Loucy (cell line): ENCODE measurements at regions not wholly inside any gene's neighbourhood (a gene's known extent, or its start where the extent isn't known, plus 50 kb on each side); places are given as distances from the start of the nearest gene placed in this dataset.
"Not testable (repeated sequence)": the region's sequence is repeated elsewhere in the genome, so short reads cannot be mapped to it uniquely, and the experiment has no call there.

Source experiments
- H2AFZ ChIP-seq: fragments of 200-600 bp; sonication (generic); 2 replicates; pipeline ENCODE4 v1.6.0; 2016; ENCODE audit warnings: antibody characterized with exemption, mild to moderate bottlenecking, low read length, moderate library complexity
- H3F3A ChIP-seq: fragments of 200-600 bp; 2 replicates; pipeline ENCODE4 v1.6.0; 2016; ENCODE audit warnings: antibody characterized with exemption, low read depth, mild to moderate bottlenecking
- H3K27me3 ChIP-seq: fragments of 200-600 bp; sonication (generic); 2 replicates; pipeline ENCODE4 v1.6.1; 2014; ENCODE audit warnings: low read length, mild to moderate bottlenecking; ENCODE audit not compliant: insufficient read depth, poor library complexity, severe bottlenecking
- H3K36me3 ChIP-seq: fragments of 200-600 bp; sonication (generic); 2 replicates; pipeline ENCODE4 v1.6.1; 2016; ENCODE audit warnings: low read length; ENCODE audit not compliant: insufficient read depth
- H3K4me1 ChIP-seq: fragments of 200-600 bp; sonication (generic); 2 replicates; pipeline ENCODE4 v1.5.1; 2014; ENCODE audit warnings: low read length, mild to moderate bottlenecking; ENCODE audit not compliant: insufficient read depth, poor library complexity, severe bottlenecking
- H3K4me2 ChIP-seq: fragments of 200-600 bp; sonication (generic); 2 replicates; pipeline ENCODE4 v1.6.0; 2014; ENCODE audit warnings: antibody characterized with exemption, low read length, low read depth, mild to moderate bottlenecking; ENCODE audit not compliant: poor library complexity, severe bottlenecking
- H3K4me3 ChIP-seq: fragments of 200-600 bp; sonication (generic); 2 replicates; pipeline ENCODE4 v1.5.1; 2014; ENCODE audit warnings: low read length, mild to moderate bottlenecking, mixed read lengths; ENCODE audit not compliant: poor library complexity, severe bottlenecking
- H3K79me2 ChIP-seq: fragments of 200-600 bp; sonication (generic); 2 replicates; pipeline ENCODE4 v1.6.1; 2014; ENCODE audit warnings: low read length; ENCODE audit not compliant: insufficient read depth
- H3K9ac ChIP-seq: fragments of 200-600 bp; sonication (generic); 2 replicates; pipeline ENCODE4 v1.6.0; 2014; ENCODE audit warnings: mild to moderate bottlenecking, low read depth, low read length, moderate library complexity; ENCODE audit not compliant: poor library complexity, severe bottlenecking
- H3K9me2 ChIP-seq: fragments of 200-600 bp; sonication (generic); replicated peaks from 2 replicates; pipeline ENCODE4 v1.6.1; 2016; ENCODE audit warnings: low read depth, low read length, mixed read lengths
- H3K9me3 ChIP-seq: fragments of 200-600 bp; sonication (generic); 2 replicates; pipeline ENCODE4 v1.6.1; 2014; ENCODE audit warnings: mild to moderate bottlenecking, antibody characterized with exemption, low read length, low read depth; ENCODE audit not compliant: insufficient read depth
- H4K20me1 ChIP-seq: fragments of 200-600 bp; sonication (generic); 2 replicates; pipeline ENCODE4 v1.6.0; 2014; ENCODE audit warnings: antibody characterized with exemption, low read length, mild to moderate bottlenecking; ENCODE audit not compliant: insufficient read depth, poor library complexity, severe bottlenecking
- CTCF ChIP-seq: fragments of 200-600 bp; sonication (generic); conservative IDR thresholded peaks from 2 replicates; pipeline ENCODE4 v1.5.1; 2014; ENCODE audit warnings: mild to moderate bottlenecking, antibody characterized with exemption, low read length
- EZH2phosphoT487 ChIP-seq: fragments of 200-600 bp; IDR thresholded peaks from 2 replicates; pipeline ENCODE4 v1.6.1; 2018; ENCODE audit warnings: antibody characterized with exemption, mild to moderate bottlenecking, moderate library complexity, borderline replicate concordance

DNA sequence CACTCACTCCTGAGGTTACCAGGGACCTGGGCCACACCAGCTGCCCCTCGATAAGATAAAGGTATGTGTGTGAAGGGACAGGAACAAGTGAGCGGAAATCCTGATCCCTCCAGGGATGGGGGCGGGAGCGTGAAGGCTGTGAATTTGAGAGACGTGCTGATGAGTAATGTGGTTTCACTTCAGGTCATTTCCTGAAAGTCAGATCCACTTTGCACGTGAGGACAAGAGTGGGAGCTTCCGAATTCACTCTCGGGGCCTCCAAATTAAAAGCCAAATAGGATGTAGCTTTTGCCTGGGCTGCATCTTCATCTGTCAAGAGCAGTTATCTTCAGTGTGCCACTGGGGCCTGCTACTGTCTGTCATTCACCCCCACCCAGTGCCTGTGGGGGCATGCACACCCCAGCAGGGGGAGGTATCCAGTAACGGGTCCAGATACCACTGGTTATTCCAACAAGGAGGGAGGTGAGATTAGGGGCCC lies 87.4 kb upstream of the LHX1 start:
- Histone ChIP-seq H3K79me2 (no peaks in the 10 kb centered on the region), H3K4me2 (no peak overlapping the region), H3F3A (no peaks in the 10 kb centered on the region), H2AFZ (no peak overlapping the region), H3K9ac (no peak overlapping the region), H3K36me3 (no peaks in the 10 kb centered on the region), H3K4me3 (no peak overlapping the region), H3K4me1 (no peaks in the 10 kb centered on the region), H3K9me2 (no peaks in the 10 kb centered on the region), H3K27me3 (no peaks in the 10 kb centered on the region), H3K9me3 (no peaks in the 10 kb centered on the region), H4K20me1 (no peaks in the 10 kb centered on the region)
- TF ChIP-seq CTCF, result peak; percentile 38
- TF ChIP-seq EZH2phosphoT487, result no peak

GRCh38 chr17:36850790-36851189 lies 86.5 kb upstream of the LHX1 start:
- no peak overlapping the region for H3K9ac ChIP-seq
- H3K4me3 ChIP-seq, result no peak overlapping the region
- no peaks in the 10 kb centered on the region for H3K9me3 ChIP-seq
- no peak overlapping the region for H2AFZ ChIP-seq
- H3K27me3 ChIP-seq, result no peaks in the 10 kb centered on the region
- no peaks in the 10 kb centered on the region for H3K9me2 ChIP-seq
- H3K4me1 ChIP-seq, result no peaks in the 10 kb centered on the region
- TF ChIP-seq EZH2phosphoT487 (no peak), CTCF (no peak)
- H3K4me2 ChIP-seq, result no peak overlapping the region
- no peaks in the 10 kb centered on the region for H3F3A ChIP-seq
- H3K79me2 ChIP-seq, result no peaks in the 10 kb centered on the region
- H4K20me1 ChIP-seq, result no peaks in the 10 kb centered on the region
- no peaks in the 10 kb centered on the region for H3K36me3 ChIP-seq

GRCh38 chr17:36851250-36851649 lies 86.0 kb upstream of the LHX1 start:
- Histone ChIP-seq H3K36me3 (no peaks in the 10 kb centered on the region), H2AFZ (no peak overlapping the region), H3K27me3 (no peaks in the 10 kb centered on the region), H3K4me1 (no peaks in the 10 kb centered on the region), H3K4me3 (no peak overlapping the region), H3K9ac (no peak overlapping the region), H3K9me2 (no peaks in the 10 kb centered on the region), H4K20me1 (no peaks in the 10 kb centered on the region), H3K9me3 (no peaks in the 10 kb centered on the region), H3F3A (no peaks in the 10 kb centered on the region), H3K79me2 (no peaks in the 10 kb centered on the region), H3K4me2 (no peak overlapping the region)
- TF ChIP-seq CTCF, result no peak
- no peak for TF ChIP-seq EZH2phosphoT487

DNA sequence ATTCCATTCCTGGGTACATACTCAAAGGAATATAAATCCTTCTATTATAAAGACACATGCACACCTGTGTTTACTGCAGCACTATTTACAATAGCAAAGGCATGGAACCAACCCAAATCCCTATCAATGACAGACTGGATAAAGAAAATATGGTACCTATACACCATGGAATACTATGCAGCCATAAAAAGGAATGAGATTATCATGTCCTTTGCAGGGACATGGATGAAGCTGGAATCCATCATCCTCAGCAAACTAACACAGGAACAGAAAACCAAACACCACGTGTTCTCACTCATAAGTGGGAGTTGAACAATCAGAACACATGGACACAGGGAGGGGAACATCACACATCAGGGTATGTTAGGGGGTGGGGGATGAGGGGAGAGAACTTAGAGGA lies 84.8 kb upstream of the LHX1 start:
- not testable (repeated sequence) for H3K27me3 ChIP-seq, H3K79me2 ChIP-seq, H4K20me1 ChIP-seq, H3F3A ChIP-seq, H3K4me2 ChIP-seq, H3K4me3 ChIP-seq, H3K4me1 ChIP-seq, H3K9ac ChIP-seq, H3K36me3 ChIP-seq, H3K9me2 ChIP-seq, H3K9me3 ChIP-seq, H2AFZ ChIP-seq
